A673 (cell line): ENCODE measurements at regions not wholly inside any gene's neighbourhood (a gene's known extent, or its start where the extent isn't known, plus 50 kb on each side); places are given as distances from the start of the nearest gene placed in this dataset.

Experiments
- BruUV-seq: library from RNA; stranded (reverse); fragments of 400-500 nt; replicated peaks from 2 replicates; lab custom pipeline; 2021; lab: Mats Ljungman, UMichigan
- CTCF ChIA-PET: fragments of 300-600 bp; sonication (Branson Sonifier 250); formaldehyde crosslinking; loops from one replicate; lab custom pipeline; 2022; ENCODE audit warnings: antibody characterized with exemption; lab: Charles Lee
- POLR2A ChIA-PET: fragments of 300-600 bp; sonication (Branson Sonifier 250); formaldehyde crosslinking; loops from one replicate; lab custom pipeline; 2022; ENCODE audit warnings: antibody characterized with exemption; ENCODE audit not compliant: low non-redundant PET; lab: Charles Lee
- DNase-seq: peaks from one replicate; pipeline ENCODE4 v3.0.0-alpha.2; 2015; ENCODE audit warnings: low spot score
- H3K27ac ChIP-seq: fragments of 200-600 bp; sonication (generic); 2 replicates; pipeline ENCODE4 v1.5.1; 2016; ENCODE audit warnings: mixed run types, low read depth, mild to moderate bottlenecking, mixed read lengths, antibody characterized with exemption, low read length; ENCODE audit not compliant: poor library complexity, severe bottlenecking
- H3K27me3 ChIP-seq: fragments of 200-600 bp; sonication (generic); replicated peaks from 2 replicates; pipeline ENCODE4 v1.6.1; 2017; ENCODE audit warnings: mixed run types, low read depth, mild to moderate bottlenecking, mixed read lengths, antibody characterized with exemption, low read length; ENCODE audit not compliant: insufficient read depth, poor library complexity
- H3K36me3 ChIP-seq: fragments of 200-600 bp; sonication (generic); 2 replicates; pipeline ENCODE4 v1.6.1; 2016; ENCODE audit warnings: mixed run types, mild to moderate bottlenecking, mixed read lengths, antibody characterized with exemption, low read length; ENCODE audit not compliant: insufficient read depth, poor library complexity, severe bottlenecking
- H3K4me1 ChIP-seq: fragments of 200-600 bp; sonication (generic); 2 replicates; pipeline ENCODE4 v1.6.1; 2017; ENCODE audit warnings: mixed run types, mild to moderate bottlenecking, mixed read lengths, antibody characterized with exemption, low read length; ENCODE audit not compliant: insufficient read depth, poor library complexity, severe bottlenecking
- H3K4me3 ChIP-seq: fragments of 200-600 bp; sonication (generic); 2 replicates; pipeline ENCODE4 v1.5.1; 2016; ENCODE audit warnings: low read depth, mixed run types, mild to moderate bottlenecking, mixed read lengths, low read length; ENCODE audit not compliant: poor library complexity, severe bottlenecking
- H3K9me3 ChIP-seq: fragments of 200-600 bp; sonication (generic); 2 replicates; pipeline ENCODE4 v1.6.1; 2016; ENCODE audit warnings: mixed run types, low read depth, mild to moderate bottlenecking, mixed read lengths, antibody characterized with exemption, low read length; ENCODE audit not compliant: poor library complexity, severe bottlenecking
- CTCF ChIP-seq: fragments of 300-800, 200-600 bp; sonication (generic); conservative IDR thresholded peaks from 2 replicates; pipeline ENCODE4 v1.5.1; 2017; ENCODE audit warnings: low read depth, mild to moderate bottlenecking, antibody characterized with exemption, low read length, moderate library complexity, mixed read lengths
- EZH2 ChIP-seq: fragments of 200-600 bp; sonication (generic); IDR thresholded peaks from 2 replicates; pipeline ENCODE4 v1.6.1; 2017; ENCODE audit warnings: borderline replicate concordance, low read depth, mild to moderate bottlenecking, mixed read lengths, antibody characterized with exemption, low read length; ENCODE audit not compliant: poor library complexity, severe bottlenecking
- intact Hi-C: fragments of 100-400 bp; cut with micrococcal nuclease; formaldehyde crosslinking; loops from one replicate; pipeline ENCODE4 v1.10.0; 2022; ENCODE audit not compliant: unreplicated experiment

GRCh38 chr6:11480541-11480940 lies 57.0 kb upstream of the TMEM170B start:
- no TSS peak for BruUV-seq

GRCh38 chr6:11479296-11479695 lies 58.3 kb upstream of the TMEM170B start:
- no peak for DNase-seq
- Histone ChIP-seq H3K27ac (no peak overlapping the region), H3K36me3 (no peaks in the 10 kb centered on the region), H3K27me3 (no peaks in the 10 kb centered on the region), H3K9me3 (no peaks in the 10 kb centered on the region), H3K4me1 (no peaks in the 10 kb centered on the region), H3K4me3 (no peak overlapping the region)
- POLR2A ChIA-PET: no interaction called here
- intact Hi-C loops: no loop called here
- TF ChIP-seq EZH2 (no peak), CTCF (no peak)
- BruUV-seq: no TSS peak
- CTCF ChIA-PET: no interaction called here

More at GRCh38 chr6:11480541-11480940, 57.0 kb upstream of the TMEM170B start:
- Histone ChIP-seq H3K27ac (no peak overlapping the region), H3K4me3 (no peak overlapping the region), H3K9me3 (no peaks in the 10 kb centered on the region), H3K27me3 (no peaks in the 10 kb centered on the region), H3K36me3 (no peaks in the 10 kb centered on the region), H3K4me1 (no peaks in the 10 kb centered on the region)
- TF ChIP-seq EZH2: no peak
- no peak for DNase-seq
- intact Hi-C loops: no loop called here
- ChIA-PET POLR2A (no interaction called here), CTCF (no interaction called here)

- POLR2A ChIA-PET: no interaction called here
- H3K4me1 ChIP-seq: no peaks in the 10 kb centered on the region
- H3K36me3 ChIP-seq: no peaks in the 10 kb centered on the region
- peaks cover 4% of the 10 kb centered on the region for H3K27me3 ChIP-seq
- no peak for DNase-seq
- no peak overlapping the region for H3K27ac ChIP-seq
- H3K4me3 ChIP-seq: no peak overlapping the region
- intact Hi-C loops: no loop called here
- CTCF ChIA-PET: no interaction called here
- H3K9me3 ChIP-seq: no peaks in the 10 kb centered on the region
- no peak for TF ChIP-seq CTCF
- TF ChIP-seq EZH2: no peak
- BruUV-seq: no TSS peak
These were observed 59.0 kb upstream of the TMEM170B start for GRCh38 chr6:11478586-11478985.

- no TSS peak for BruUV-seq
- ChIA-PET CTCF (no interaction called here), POLR2A (no interaction called here)
- H3K4me3 ChIP-seq: no peak overlapping the region
- H3K27me3 ChIP-seq: peaks cover 6% of the 10 kb centered on the region
- no peaks in the 10 kb centered on the region for H3K9me3 ChIP-seq
- DNase-seq: no peak
- no peaks in the 10 kb centered on the region for H3K36me3 ChIP-seq
- no peak overlapping the region for H3K27ac ChIP-seq
- intact Hi-C loops: no loop called here
- TF ChIP-seq EZH2: no peak
- no peak for TF ChIP-seq CTCF
- H3K4me1 ChIP-seq: no peaks in the 10 kb centered on the region
These were observed 62.5 kb upstream of the TMEM170B start for GRCh38 chr6:11475016-11475415.
